SK-N-SH treated with all-trans-retinoic acid at 6 μM for 48 hours (cell line): ENCODE measurements at regions not wholly inside any gene's neighbourhood (a gene's known extent, or its start where the extent isn't known, plus 50 kb on each side); places are given as distances from the start of the nearest gene placed in this dataset.

Experiments
- ATAC-seq: fragments of 200-7000 bp; cut with Tn5 transposase; 3 replicates; pipeline ENCODE4 v1.9.1; 2020; ENCODE audit warnings: mild to moderate bottlenecking, moderate library complexity
- BACH2 ChIP-seq: fragments of 250-450 bp; sonication (Bioruptor Pico); IDR thresholded peaks from 2 replicates; pipeline ENCODE4 v1.9.0; 2021; ENCODE audit warnings: mild to moderate bottlenecking, borderline replicate concordance
- ESRRG ChIP-seq: fragments of 250-450 bp; sonication (Bioruptor Pico); IDR thresholded peaks from 2 replicates; pipeline ENCODE4 v1.6.1; 2021; ENCODE audit warnings: mild to moderate bottlenecking
- GLIS3 ChIP-seq: fragments of 250-450 bp; sonication (Bioruptor Pico); IDR thresholded peaks from 2 replicates; pipeline ENCODE4 v1.5.0; 2020; ENCODE audit warnings: mild to moderate bottlenecking, moderate library complexity
- ISL1 ChIP-seq: fragments of 250-450 bp; sonication (Bioruptor Pico); IDR thresholded peaks from 2 replicates; pipeline ENCODE4 v2.1.2; 2022; ENCODE audit warnings: mild to moderate bottlenecking, moderate library complexity
- OSR1 ChIP-seq: fragments of 250-450 bp; sonication (Bioruptor Pico); IDR thresholded peaks from 2 replicates; pipeline ENCODE4 v1.8.0; 2022; ENCODE audit warnings: moderate library complexity, mild to moderate bottlenecking, inconsistent platforms
- PPARA ChIP-seq: fragments of 250-450 bp; sonication (Bioruptor Pico); IDR thresholded peaks from 2 replicates; pipeline ENCODE4 v1.5.0; 2020; ENCODE audit warnings: mild to moderate bottlenecking, borderline replicate concordance
- RARB ChIP-seq: fragments of 250-450 bp; sonication (Bioruptor Pico); IDR thresholded peaks from 2 replicates; pipeline ENCODE4 v1.8.0; 2021; ENCODE audit warnings: mild to moderate bottlenecking, moderate library complexity
- SNAI2 ChIP-seq: fragments of 250-450 bp; sonication (Bioruptor Pico); IDR thresholded peaks from 2 replicates; pipeline ENCODE4 v1.5.0; 2020; ENCODE audit warnings: mild to moderate bottlenecking, moderate library complexity
- TCF4 ChIP-seq: fragments of 250-450 bp; sonication (Bioruptor Pico); IDR thresholded peaks from 2 replicates; pipeline ENCODE4 v1.8.0; 2021; ENCODE audit warnings: mild to moderate bottlenecking, moderate library complexity, borderline replicate concordance
- TOX ChIP-seq: fragments of 250-450 bp; sonication (Bioruptor Pico); IDR thresholded peaks from 2 replicates; pipeline ENCODE4 v1.8.0; 2021; ENCODE audit warnings: mild to moderate bottlenecking, moderate library complexity, borderline replicate concordance
- ZC3H10 ChIP-seq: fragments of 250-450 bp; sonication (Bioruptor Pico); IDR thresholded peaks from 2 replicates; pipeline ENCODE4 v1.5.1; 2021; ENCODE audit warnings: mild to moderate bottlenecking, moderate library complexity
- ZFP30 ChIP-seq: fragments of 450-650 bp; formaldehyde crosslinking; IDR thresholded peaks from 2 replicates; pipeline ENCODE4 v1.5.0; 2022; ENCODE audit warnings: mild to moderate bottlenecking, moderate library complexity
- ZNF565 ChIP-seq: fragments of 450-650 bp; formaldehyde crosslinking; conservative IDR thresholded peaks from 2 replicates; pipeline ENCODE4 v1.5.0; 2020; ENCODE audit warnings: low read depth, mild to moderate bottlenecking, moderate library complexity
- ZNF70 ChIP-seq: fragments of 450-650 bp; formaldehyde crosslinking; IDR thresholded peaks from 2 replicates; pipeline ENCODE4 v1.5.0; 2020; ENCODE audit warnings: mild to moderate bottlenecking, moderate library complexity
- ZNF8 ChIP-seq: fragments of 450-650 bp; formaldehyde crosslinking; IDR thresholded peaks from 2 replicates; pipeline ENCODE4 v1.5.0; 2020; ENCODE audit warnings: mild to moderate bottlenecking, moderate library complexity
- TF ChIP-seq, protein P1 (sequence below): fragments of 250-450 bp; sonication (Bioruptor Pico); IDR thresholded peaks from 2 replicates; pipeline ENCODE4 v1.5.1; 2021; ENCODE audit warnings: mild to moderate bottlenecking, moderate library complexity
- TF ChIP-seq, protein P2 (sequence below): fragments of 250-450 bp; sonication (Bioruptor Pico); IDR thresholded peaks from 2 replicates; pipeline ENCODE4 v1.8.0; 2021; ENCODE audit warnings: low read depth, mild to moderate bottlenecking, moderate library complexity, borderline replicate concordance
- TF ChIP-seq, protein P3 (sequence below): fragments of 250-450 bp; sonication (Bioruptor Pico); IDR thresholded peaks from 2 replicates; pipeline ENCODE4 v1.8.0; 2020; ENCODE audit warnings: mild to moderate bottlenecking, moderate library complexity, borderline replicate concordance
- TF ChIP-seq, protein P4 (sequence below): fragments of 250-450 bp; sonication (Bioruptor Pico); IDR thresholded peaks from 2 replicates; pipeline ENCODE4 v1.5.1; 2020; ENCODE audit warnings: low read depth, mild to moderate bottlenecking, moderate library complexity
- TF ChIP-seq, protein P5 (sequence below): fragments of 250-450 bp; sonication (Bioruptor Pico); IDR thresholded peaks from 2 replicates; pipeline ENCODE4 v1.5.0; 2020; ENCODE audit warnings: mild to moderate bottlenecking, moderate library complexity

DNA sequence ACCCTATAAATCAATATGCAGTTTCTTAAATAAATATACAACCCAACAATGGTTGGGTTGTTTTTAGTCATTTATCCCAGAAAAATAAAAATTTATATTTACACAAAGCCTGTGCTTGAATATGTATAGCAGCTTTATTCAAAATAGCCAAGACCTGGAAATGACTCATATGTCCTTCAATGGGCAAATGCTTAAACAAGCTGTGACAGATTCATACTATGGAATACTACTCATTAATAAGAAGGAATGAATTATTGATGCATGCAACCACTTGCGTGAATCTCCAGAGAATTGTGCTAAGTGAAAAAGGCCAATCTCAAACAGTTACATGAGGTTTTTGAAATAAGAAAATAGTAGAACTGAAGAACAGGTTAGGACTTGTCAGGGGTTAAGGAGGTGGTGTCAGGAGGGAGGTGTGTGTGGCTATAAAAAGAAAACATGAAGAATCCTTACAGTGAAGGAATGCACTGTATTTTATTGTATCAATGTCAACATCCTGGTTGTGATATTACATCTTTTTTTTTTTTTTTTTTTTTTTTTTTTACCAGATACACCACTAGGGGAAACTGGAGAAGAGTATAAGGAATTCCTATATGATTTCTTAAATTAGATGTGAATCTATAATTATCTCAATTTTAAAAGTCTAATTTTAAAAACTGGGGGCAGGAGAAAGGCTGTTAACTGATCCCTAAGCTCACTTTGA is 82.4 kb upstream of the CD44 start (continued):
- TF ChIP-seq, protein P1, sequence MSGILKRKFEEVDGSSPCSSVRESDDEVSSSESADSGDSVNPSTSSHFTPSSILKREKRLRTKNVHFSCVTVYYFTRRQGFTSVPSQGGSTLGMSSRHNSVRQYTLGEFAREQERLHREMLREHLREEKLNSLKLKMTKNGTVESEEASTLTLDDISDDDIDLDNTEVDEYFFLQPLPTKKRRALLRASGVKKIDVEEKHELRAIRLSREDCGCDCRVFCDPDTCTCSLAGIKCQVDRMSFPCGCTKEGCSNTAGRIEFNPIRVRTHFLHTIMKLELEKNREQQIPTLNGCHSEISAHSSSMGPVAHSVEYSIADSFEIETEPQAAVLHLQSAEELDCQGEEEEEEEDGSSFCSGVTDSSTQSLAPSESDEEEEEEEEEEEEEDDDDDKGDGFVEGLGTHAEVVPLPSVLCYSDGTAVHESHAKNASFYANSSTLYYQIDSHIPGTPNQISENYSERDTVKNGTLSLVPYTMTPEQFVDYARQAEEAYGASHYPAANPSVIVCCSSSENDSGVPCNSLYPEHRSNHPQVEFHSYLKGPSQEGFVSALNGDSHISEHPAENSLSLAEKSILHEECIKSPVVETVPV (CRISPR knock-in tag) = no peak
- TF ChIP-seq ZFP30 (CRISPR knock-in tag) = no peak

DNA sequence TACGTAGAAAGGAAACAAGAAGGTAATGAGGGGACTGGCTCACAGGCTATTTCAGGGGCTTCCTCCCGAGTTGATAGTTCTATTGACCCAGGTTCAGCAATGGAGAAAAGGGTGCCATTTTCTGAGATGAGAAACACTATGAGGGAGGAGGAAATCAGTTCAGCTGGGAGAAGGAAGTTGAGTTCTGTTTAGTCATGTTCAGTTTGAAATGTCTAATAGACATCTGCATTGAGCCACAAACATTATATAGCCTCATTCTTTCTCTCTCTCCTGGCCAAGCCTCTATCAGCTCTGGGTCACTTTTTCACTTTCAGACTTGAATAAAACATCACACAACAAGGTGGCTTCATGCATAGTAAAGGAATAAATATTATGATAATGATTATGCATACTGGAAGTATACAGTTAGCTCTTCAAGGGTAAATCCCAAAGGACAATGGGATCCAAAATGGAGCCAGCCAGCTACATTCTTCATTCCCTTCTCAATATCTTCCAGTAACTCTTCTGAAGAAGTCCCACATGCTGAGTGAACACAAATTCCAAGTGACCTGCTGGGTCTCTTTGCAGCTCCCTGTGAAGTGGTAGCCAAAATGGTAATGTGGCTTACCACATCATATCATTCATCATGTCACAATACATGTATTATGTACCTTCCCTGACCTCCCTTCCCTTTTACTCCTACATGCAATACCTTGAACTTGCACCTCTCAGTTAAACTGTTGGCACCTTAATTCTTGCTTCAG is 80.9 kb upstream of the CD44 start:
- no peak for ATAC-seq
- no peak for TF ChIP-seq BACH2 (CRISPR knock-in tag)
- TF ChIP-seq PPARA (CRISPR knock-in tag) = no peak

DNA sequence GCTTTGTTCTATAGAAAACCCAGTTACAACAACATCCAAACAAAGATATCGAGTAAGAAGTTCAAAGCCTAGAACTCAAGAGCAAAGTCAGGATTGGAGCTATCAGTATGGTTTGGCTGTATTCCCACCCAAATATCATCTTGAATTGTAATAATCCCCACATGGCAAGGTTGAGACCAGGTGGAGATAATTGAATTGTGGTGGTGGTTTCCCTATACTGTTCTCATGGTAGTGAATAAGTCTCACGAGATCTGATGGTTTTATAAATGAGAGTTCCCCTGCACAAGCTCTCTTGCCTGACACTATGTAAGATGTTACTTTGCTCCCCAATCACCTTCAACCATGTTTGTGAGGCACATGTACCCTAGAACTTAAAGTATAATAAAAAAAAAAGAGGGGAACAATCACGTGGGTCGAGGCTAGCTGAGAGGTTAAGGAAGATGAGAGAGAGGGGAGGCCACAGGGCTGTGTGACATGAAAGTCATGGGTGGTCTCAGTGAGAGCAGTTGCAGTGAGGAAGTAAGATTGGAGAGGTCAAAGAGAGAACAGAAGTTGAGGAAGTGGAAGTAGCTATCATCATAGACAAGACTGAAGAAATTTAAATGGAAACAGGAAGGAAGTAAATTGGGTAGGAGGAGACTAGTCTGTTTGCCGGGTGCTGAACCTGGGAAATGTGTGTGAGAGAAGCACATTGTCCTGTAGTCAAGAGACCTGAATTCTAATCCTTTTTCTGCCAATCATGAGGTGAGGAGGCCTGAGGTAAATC is 80.1 kb upstream of the CD44 start:
- no peak for ATAC-seq

More for the DNA sequence above, 80.1 kb upstream of the CD44 start:
- TF ChIP-seq ZNF565 (CRISPR knock-in tag) = no peak
- TF ChIP-seq ISL1 = no peak
- TF ChIP-seq OSR1 (CRISPR knock-in tag) = no peak
- TF ChIP-seq, protein P2, sequence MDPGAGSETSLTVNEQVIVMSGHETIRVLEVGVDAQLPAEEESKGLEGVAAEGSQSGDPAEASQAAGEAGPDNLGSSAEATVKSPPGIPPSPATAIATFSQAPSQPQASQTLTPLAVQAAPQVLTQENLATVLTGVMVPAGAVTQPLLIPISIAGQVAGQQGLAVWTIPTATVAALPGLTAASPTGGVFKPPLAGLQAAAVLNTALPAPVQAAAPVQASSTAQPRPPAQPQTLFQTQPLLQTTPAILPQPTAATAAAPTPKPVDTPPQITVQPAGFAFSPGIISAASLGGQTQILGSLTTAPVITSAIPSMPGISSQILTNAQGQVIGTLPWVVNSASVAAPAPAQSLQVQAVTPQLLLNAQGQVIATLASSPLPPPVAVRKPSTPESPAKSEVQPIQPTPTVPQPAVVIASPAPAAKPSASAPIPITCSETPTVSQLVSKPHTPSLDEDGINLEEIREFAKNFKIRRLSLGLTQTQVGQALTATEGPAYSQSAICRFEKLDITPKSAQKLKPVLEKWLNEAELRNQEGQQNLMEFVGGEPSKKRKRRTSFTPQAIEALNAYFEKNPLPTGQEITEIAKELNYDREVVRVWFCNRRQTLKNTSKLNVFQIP (CRISPR knock-in tag) = no peak
- TF ChIP-seq RARB (CRISPR knock-in tag) = no peak
- TF ChIP-seq TOX (CRISPR knock-in tag) = no peak
- TF ChIP-seq, protein P3, sequence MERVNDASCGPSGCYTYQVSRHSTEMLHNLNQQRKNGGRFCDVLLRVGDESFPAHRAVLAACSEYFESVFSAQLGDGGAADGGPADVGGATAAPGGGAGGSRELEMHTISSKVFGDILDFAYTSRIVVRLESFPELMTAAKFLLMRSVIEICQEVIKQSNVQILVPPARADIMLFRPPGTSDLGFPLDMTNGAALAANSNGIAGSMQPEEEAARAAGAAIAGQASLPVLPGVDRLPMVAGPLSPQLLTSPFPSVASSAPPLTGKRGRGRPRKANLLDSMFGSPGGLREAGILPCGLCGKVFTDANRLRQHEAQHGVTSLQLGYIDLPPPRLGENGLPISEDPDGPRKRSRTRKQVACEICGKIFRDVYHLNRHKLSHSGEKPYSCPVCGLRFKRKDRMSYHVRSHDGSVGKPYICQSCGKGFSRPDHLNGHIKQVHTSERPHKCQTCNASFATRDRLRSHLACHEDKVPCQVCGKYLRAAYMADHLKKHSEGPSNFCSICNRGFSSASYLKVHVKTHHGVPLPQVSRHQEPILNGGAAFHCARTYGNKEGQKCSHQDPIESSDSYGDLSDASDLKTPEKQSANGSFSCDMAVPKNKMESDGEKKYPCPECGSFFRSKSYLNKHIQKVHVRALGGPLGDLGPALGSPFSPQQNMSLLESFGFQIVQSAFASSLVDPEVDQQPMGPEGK (CRISPR knock-in tag) = no peak
- no peak for TF ChIP-seq ESRRG (CRISPR knock-in tag)
- TF ChIP-seq, protein P4, sequence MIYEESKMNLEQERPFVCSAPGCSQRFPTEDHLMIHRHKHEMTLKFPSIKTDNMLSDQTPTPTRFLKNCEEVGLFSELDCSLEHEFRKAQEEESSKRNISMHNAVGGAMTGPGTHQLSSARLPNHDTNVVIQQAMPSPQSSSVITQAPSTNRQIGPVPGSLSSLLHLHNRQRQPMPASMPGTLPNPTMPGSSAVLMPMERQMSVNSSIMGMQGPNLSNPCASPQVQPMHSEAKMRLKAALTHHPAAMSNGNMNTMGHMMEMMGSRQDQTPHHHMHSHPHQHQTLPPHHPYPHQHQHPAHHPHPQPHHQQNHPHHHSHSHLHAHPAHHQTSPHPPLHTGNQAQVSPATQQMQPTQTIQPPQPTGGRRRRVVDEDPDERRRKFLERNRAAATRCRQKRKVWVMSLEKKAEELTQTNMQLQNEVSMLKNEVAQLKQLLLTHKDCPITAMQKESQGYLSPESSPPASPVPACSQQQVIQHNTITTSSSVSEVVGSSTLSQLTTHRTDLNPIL (CRISPR knock-in tag) = no peak
- TF ChIP-seq BACH2 (CRISPR knock-in tag) = no peak
- TF ChIP-seq TCF4 (CRISPR knock-in tag) = no peak
- TF ChIP-seq ZNF8 = no peak
- TF ChIP-seq, protein P5, sequence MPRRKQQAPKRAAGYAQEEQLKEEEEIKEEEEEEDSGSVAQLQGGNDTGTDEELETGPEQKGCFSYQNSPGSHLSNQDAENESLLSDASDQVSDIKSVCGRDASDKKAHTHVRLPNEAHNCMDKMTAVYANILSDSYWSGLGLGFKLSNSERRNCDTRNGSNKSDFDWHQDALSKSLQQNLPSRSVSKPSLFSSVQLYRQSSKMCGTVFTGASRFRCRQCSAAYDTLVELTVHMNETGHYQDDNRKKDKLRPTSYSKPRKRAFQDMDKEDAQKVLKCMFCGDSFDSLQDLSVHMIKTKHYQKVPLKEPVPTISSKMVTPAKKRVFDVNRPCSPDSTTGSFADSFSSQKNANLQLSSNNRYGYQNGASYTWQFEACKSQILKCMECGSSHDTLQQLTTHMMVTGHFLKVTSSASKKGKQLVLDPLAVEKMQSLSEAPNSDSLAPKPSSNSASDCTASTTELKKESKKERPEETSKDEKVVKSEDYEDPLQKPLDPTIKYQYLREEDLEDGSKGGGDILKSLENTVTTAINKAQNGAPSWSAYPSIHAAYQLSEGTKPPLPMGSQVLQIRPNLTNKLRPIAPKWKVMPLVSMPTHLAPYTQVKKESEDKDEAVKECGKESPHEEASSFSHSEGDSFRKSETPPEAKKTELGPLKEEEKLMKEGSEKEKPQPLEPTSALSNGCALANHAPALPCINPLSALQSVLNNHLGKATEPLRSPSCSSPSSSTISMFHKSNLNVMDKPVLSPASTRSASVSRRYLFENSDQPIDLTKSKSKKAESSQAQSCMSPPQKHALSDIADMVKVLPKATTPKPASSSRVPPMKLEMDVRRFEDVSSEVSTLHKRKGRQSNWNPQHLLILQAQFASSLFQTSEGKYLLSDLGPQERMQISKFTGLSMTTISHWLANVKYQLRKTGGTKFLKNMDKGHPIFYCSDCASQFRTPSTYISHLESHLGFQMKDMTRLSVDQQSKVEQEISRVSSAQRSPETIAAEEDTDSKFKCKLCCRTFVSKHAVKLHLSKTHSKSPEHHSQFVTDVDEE (CRISPR knock-in tag) = no peak
- TF ChIP-seq, protein P1 (CRISPR knock-in tag) = no peak
- no peak for TF ChIP-seq ZFP30 (CRISPR knock-in tag)
- no peak for TF ChIP-seq PPARA (CRISPR knock-in tag)
- TF ChIP-seq ZC3H10 (CRISPR knock-in tag) = no peak
- no peak for TF ChIP-seq ZNF70 (CRISPR knock-in tag)
- TF ChIP-seq SNAI2 (CRISPR knock-in tag) = no peak
- TF ChIP-seq GLIS3 (CRISPR knock-in tag) = no peak
